Mesenchymal stem cell (in vitro differentiated cells and primary cell): ENCODE measurements at regions not wholly inside any gene's neighbourhood (a gene's known extent, or its start where the extent isn't known, plus 50 kb on each side); places are given as distances from the start of the nearest gene placed in this dataset.

Experiments
- DNase-seq: peaks from one replicate; pipeline ENCODE4 v3.0.0-alpha.2; 2013
- H2AFZ ChIP-seq: one replicate; pipeline ENCODE4 v1.6.1; 2013; ENCODE audit warnings: low read depth, mild to moderate bottlenecking, control low read depth, inconsistent platforms, low read length, moderate library complexity
- H2AK5ac ChIP-seq: 2 replicates; pipeline ENCODE4 v1.6.1; 2013; ENCODE audit warnings: low read length, moderate library complexity, mild to moderate bottlenecking, inconsistent platforms; ENCODE audit not compliant: severe bottlenecking
- H2BK120ac ChIP-seq: one replicate; pipeline ENCODE4 v1.6.1; 2013; ENCODE audit warnings: low read depth, mild to moderate bottlenecking, inconsistent platforms, low read length, moderate library complexity
- H2BK12ac ChIP-seq, 2 experiments: one replicate each; pipeline ENCODE4 v1.6.1; 2013; ENCODE audit warnings: inconsistent platforms in 2 of 2, low read length in 2 of 2, mild to moderate bottlenecking in 2 of 2, moderate library complexity in 2 of 2, control low read depth in 1 of 2
- H2BK15ac ChIP-seq: one replicate; pipeline ENCODE4 v1.6.1; 2013; ENCODE audit warnings: mild to moderate bottlenecking, low read depth, inconsistent platforms; ENCODE audit not compliant: poor library complexity, severe bottlenecking
- H2BK5ac ChIP-seq: 2 replicates; pipeline ENCODE4 v1.6.1; 2013; ENCODE audit warnings: low read depth, mild to moderate bottlenecking, low read length, control low read depth, inconsistent platforms; ENCODE audit not compliant: poor library complexity, severe bottlenecking
- H3K14ac ChIP-seq, 2 experiments: one replicate each; pipeline ENCODE4 v1.6.1; 2013; ENCODE audit warnings: inconsistent platforms in 2 of 2, low read length in 2 of 2, control low read depth in 1 of 2, mild to moderate bottlenecking in 1 of 2, moderate library complexity in 1 of 2
- H3K18ac ChIP-seq, 2 experiments: one replicate each; pipeline ENCODE4 v1.6.1; 2013; ENCODE audit warnings: inconsistent platforms in 2 of 2, low read length in 2 of 2, control low read depth in 1 of 2, low read depth in 1 of 2, mild to moderate bottlenecking in 1 of 2
- H3K23ac ChIP-seq, 2 experiments: one replicate each; pipeline ENCODE4 v1.6.1; 2013; ENCODE audit warnings: inconsistent platforms in 2 of 2, low read length in 2 of 2, mild to moderate bottlenecking in 2 of 2, moderate library complexity in 2 of 2, control low read depth in 1 of 2
- H3K27ac ChIP-seq: 2 replicates; pipeline ENCODE4 v1.5.1; 2013; ENCODE audit warnings: mild to moderate bottlenecking, moderate library complexity, low read length, control low read depth, inconsistent platforms; ENCODE audit not compliant: poor library complexity, severe bottlenecking
- H3K27me3 ChIP-seq, 2 experiments: 2 replicates each; pipeline versions ENCODE4 v1.6.1 to v1.7.0; 2013; ENCODE audit warnings: low read length in 2 of 2, mild to moderate bottlenecking in 2 of 2, moderate library complexity in 2 of 2, control low read depth in 1 of 2, inconsistent platforms in 1 of 2; ENCODE audit not compliant: control insufficient read depth in 1 of 2, insufficient read depth in 1 of 2
- H3K36me3 ChIP-seq, 2 experiments: 2 replicates each; pipeline versions ENCODE4 v1.6.1 to v1.7.0; 2013; ENCODE audit warnings: low read length in 2 of 2, control low read depth in 1 of 2, inconsistent platforms in 1 of 2, low read depth in 1 of 2, mild to moderate bottlenecking in 1 of 2; ENCODE audit not compliant: insufficient read depth in 2 of 2, control insufficient read depth in 1 of 2
- H3K4ac ChIP-seq, 2 experiments: one replicate each; pipeline ENCODE4 v1.6.1; 2013; ENCODE audit warnings: inconsistent platforms in 2 of 2, low read length in 2 of 2, mild to moderate bottlenecking in 2 of 2, moderate library complexity in 2 of 2, control low read depth in 1 of 2, low read depth in 1 of 2
- H3K4me1 ChIP-seq: 2 replicates; pipeline ENCODE4 v1.6.1; 2013; ENCODE audit warnings: low read depth, low read length, control low read depth; ENCODE audit not compliant: control insufficient read depth, insufficient read depth
- H3K4me2 ChIP-seq: 2 replicates; pipeline ENCODE4 v1.6.1; 2013; ENCODE audit warnings: low read length, mild to moderate bottlenecking, inconsistent platforms; ENCODE audit not compliant: poor library complexity, severe bottlenecking
- H3K4me3 ChIP-seq, 2 experiments: 2 replicates each; pipeline versions ENCODE4 v1.5.1 to v1.7.0; 2013; ENCODE audit warnings: low read length in 2 of 2, mild to moderate bottlenecking in 2 of 2, control low read depth in 1 of 2, low read depth in 1 of 2; ENCODE audit not compliant: insufficient read depth in 1 of 2
- H3K79me1 ChIP-seq: replicated peaks from 2 replicates; pipeline ENCODE4 v1.6.1; 2013; ENCODE audit warnings: mild to moderate bottlenecking, control low read depth, low read length, inconsistent platforms; ENCODE audit not compliant: poor library complexity, severe bottlenecking
- H3K9ac ChIP-seq: 2 replicates; pipeline ENCODE4 v1.7.0; 2013; ENCODE audit warnings: mild to moderate bottlenecking, low read length, moderate library complexity
- H3K9me3 ChIP-seq: 2 replicates; pipeline ENCODE4 v1.7.0; 2013; ENCODE audit warnings: mild to moderate bottlenecking, low read length; ENCODE audit not compliant: control insufficient read depth
- H4K8ac ChIP-seq: one replicate; pipeline ENCODE4 v1.6.1; 2013; ENCODE audit warnings: inconsistent platforms, mild to moderate bottlenecking, low read length, moderate library complexity
- H4K91ac ChIP-seq: one replicate; pipeline ENCODE4 v1.6.1; 2013; ENCODE audit warnings: mild to moderate bottlenecking, low read length, inconsistent platforms
- WGBS: methylation state at CpG from one replicate; pipeline ENCODE4 v1.1.7; 2013; ENCODE audit warnings: mixed read lengths; 5-methylcytosine and 5-hydroxymethylcytosine counted together

DNA sequence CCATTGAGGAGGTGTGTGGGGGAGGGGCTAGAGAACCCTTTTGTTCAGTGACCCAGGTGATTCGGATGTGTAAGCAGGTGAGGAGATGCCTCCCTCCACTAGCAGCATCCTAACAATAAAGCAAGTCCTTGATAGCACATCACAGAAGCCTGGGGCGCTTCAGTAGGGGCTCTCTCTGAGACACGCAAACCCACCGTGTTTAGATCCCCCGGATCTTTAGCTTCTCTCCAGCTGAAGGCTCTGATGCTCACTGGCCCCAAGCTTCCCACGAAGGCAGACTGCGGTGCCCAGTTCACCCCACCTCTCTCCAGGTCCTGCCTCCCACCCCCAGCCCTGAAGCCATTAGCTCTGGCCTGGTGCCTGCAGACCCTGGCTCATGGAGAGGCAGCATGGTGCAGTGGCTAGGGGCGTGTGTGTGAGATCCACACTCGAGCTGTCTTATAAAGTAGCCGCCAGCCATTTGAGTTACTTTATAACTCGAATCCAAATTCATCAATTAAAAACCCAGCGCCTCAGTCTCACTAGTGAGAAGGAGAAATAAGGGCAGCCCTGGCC lies 204.7 kb upstream of the TNRC6C start:
- Histone ChIP-seq H3K4me1 (no peaks in the 10 kb centered on the region), H2BK12ac (no peak overlapping the region), H3K4me3 (no peak overlapping the region), H2AK5ac (no peak overlapping the region), H3K27me3 (peaks cover 23 to 60% of the 10 kb centered on the region in 2 experiments), H3K23ac (no peak overlapping the region), H2BK15ac (no peak overlapping the region), H3K4me2 (no peak overlapping the region), H2AFZ (no peak overlapping the region), H3K9ac (no peak overlapping the region), H3K79me1 (no peaks in the 10 kb centered on the region), H2BK5ac (no peak overlapping the region), H3K18ac (no peak overlapping the region), H3K27ac (no peak overlapping the region), H3K4ac (no peak overlapping the region), H3K14ac (no peak overlapping the region), H4K91ac (no peak overlapping the region), H3K9me3 (peaks cover 12% of the 10 kb centered on the region), H2BK120ac (no peak overlapping the region), H4K8ac (no peak overlapping the region), H3K36me3 (no peaks in the 10 kb centered on the region)
- DNase-seq, result no peak
- 92% methylated on average over 12 of the region's 12 CpGs for WGBS

GRCh38 chr17:77754956-77755355 lies 203.5 kb upstream of the TNRC6C start:
- H2AFZ ChIP-seq, result no peak overlapping the region
- peaks cover 23 to 50% of the 10 kb centered on the region in 2 experiments for H3K27me3 ChIP-seq
- no peak overlapping the region for H2BK5ac ChIP-seq
- H4K91ac ChIP-seq, result no peak overlapping the region
- WGBS, result 81% methylated on average over 5 of the region's 5 CpGs
- no peak overlapping the region for H2BK12ac ChIP-seq
- H3K4ac ChIP-seq, result no peak overlapping the region
- no peaks in the 10 kb centered on the region for H3K79me1 ChIP-seq
- DNase-seq, result no peak
- no peak overlapping the region for H3K23ac ChIP-seq
- no peak overlapping the region for H4K8ac ChIP-seq
- no peak overlapping the region for H3K9ac ChIP-seq
- no peak overlapping the region for H2BK15ac ChIP-seq
- H3K4me1 ChIP-seq, result no peaks in the 10 kb centered on the region
- H3K36me3 ChIP-seq, result no peaks in the 10 kb centered on the region
- H2AK5ac ChIP-seq, result no peak overlapping the region
- H3K27ac ChIP-seq, result no peak overlapping the region
- H3K18ac ChIP-seq, result no peak overlapping the region
- no peak overlapping the region for H3K4me3 ChIP-seq
- H3K9me3 ChIP-seq, result peaks cover 12% of the 10 kb centered on the region
- H3K14ac ChIP-seq, result no peak overlapping the region
- no peak overlapping the region for H2BK120ac ChIP-seq
- H3K4me2 ChIP-seq, result no peak overlapping the region

- Histone ChIP-seq H3K4me2 (no peak overlapping the region), H3K18ac (no peak overlapping the region), H3K9me3 (peaks cover 12% of the 10 kb centered on the region), H3K4me3 (no peak overlapping the region), H2BK120ac (no peak overlapping the region), H3K23ac (no peak overlapping the region), H2BK12ac (no peak overlapping the region), H3K4me1 (no peaks in the 10 kb centered on the region), H3K27me3 (peaks cover 18 to 45% of the 10 kb centered on the region in 2 experiments), H2AK5ac (no peak overlapping the region), H3K79me1 (no peaks in the 10 kb centered on the region), H3K4ac (no peak overlapping the region), H4K8ac (no peak overlapping the region), H3K36me3 (no peaks in the 10 kb centered on the region), H4K91ac (no peak overlapping the region), H3K27ac (no peak overlapping the region), H2BK5ac (no peak overlapping the region), H3K14ac (no peak overlapping the region), H2AFZ (no peak overlapping the region), H2BK15ac (no peak overlapping the region), H3K9ac (no peak overlapping the region)
- no peak for DNase-seq
- WGBS, result 76% methylated on average over 9 of the region's 9 CpGs
Measured at GRCh38 chr17:77755410-77755963, 203.0 kb upstream of the TNRC6C start.

DNA sequence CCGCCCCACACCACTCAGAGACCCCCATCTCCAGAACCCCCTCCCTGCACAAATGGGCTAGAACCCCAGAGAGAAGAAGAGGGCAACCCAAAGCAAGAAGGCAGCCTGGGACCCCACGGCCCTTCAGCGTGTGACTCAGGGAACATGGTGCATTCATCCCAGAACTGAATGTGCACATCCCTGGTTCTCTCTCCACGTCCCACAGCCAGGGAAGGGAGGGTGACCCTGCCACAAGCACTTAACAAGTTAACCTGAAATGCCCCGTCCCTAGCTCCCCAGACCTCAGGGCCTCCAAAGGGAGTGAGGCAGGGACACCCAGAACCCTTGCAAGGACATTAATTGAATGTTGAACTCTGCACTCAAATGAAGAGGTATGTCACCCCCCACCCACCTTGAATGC lies 202.5 kb upstream of the TNRC6C start:
- Histone ChIP-seq H3K9me3 (peaks cover 12% of the 10 kb centered on the region), H3K27ac (no peak overlapping the region), H3K36me3 (no peaks in the 10 kb centered on the region), H2BK120ac (no peak overlapping the region), H2BK12ac (no peak overlapping the region), H3K79me1 (no peaks in the 10 kb centered on the region), H3K4me2 (no peak overlapping the region), H3K23ac (no peak overlapping the region), H2AK5ac (no peak overlapping the region), H3K4me1 (no peaks in the 10 kb centered on the region), H4K8ac (no peak overlapping the region), H2BK5ac (no peak overlapping the region), H3K27me3 (peaks cover 13 to 42% of the 10 kb centered on the region in 2 experiments), H4K91ac (no peak overlapping the region), H3K18ac (no peak overlapping the region), H2AFZ (no peak overlapping the region), H3K14ac (no peak overlapping the region), H3K9ac (no peak overlapping the region), H3K4ac (no peak overlapping the region), H2BK15ac (no peak overlapping the region), H3K4me3 (no peak overlapping the region)
- no peak for DNase-seq
- 82% methylated on average over 5 of the region's 5 CpGs for WGBS
